RKO (cell line): ENCODE measurements at regions not wholly inside any gene's neighbourhood (a gene's known extent, or its start where the extent isn't known, plus 50 kb on each side); places are given as distances from the start of the nearest gene placed in this dataset.

Source experiments
- DNase-seq: peaks from one replicate; pipeline ENCODE4 v3.0.0-alpha.2; 2016; ENCODE audit warnings: low spot score

GRCh38 chr16:63361032-63361624 is 1324.9 kb upstream of the CDH8 start:
- peak; percentile 63 for DNase-seq

GRCh38 chr16:63349961-63350360 is 1313.7 kb upstream of the CDH8 start:
- DNase-seq = no peak

- no peak for DNase-seq
Measured at GRCh38 chr16:63346000-63346399, 1309.8 kb upstream of the CDH8 start.

- no peak for DNase-seq
Measured at GRCh38 chr16:63337264-63337663, 1301.0 kb upstream of the CDH8 start.

GRCh38 chr16:63331111-63331510 is 1294.9 kb upstream of the CDH8 start:
- no peak for DNase-seq

GRCh38 chr16:63326736-63327339 is 1290.6 kb upstream of the CDH8 start:
- no peak for DNase-seq

- no peak for DNase-seq
Measured at GRCh38 chr16:63323722-63324705, 1287.8 kb upstream of the CDH8 start.

- peak; percentile 45 for DNase-seq
Measured at GRCh38 chr16:63323055-63323454, 1286.8 kb upstream of the CDH8 start.

GRCh38 chr16:63315229-63315628 is 1279.0 kb upstream of the CDH8 start:
- no peak for DNase-seq

- no peak for DNase-seq
Measured at GRCh38 chr16:63312346-63312745, 1276.1 kb upstream of the CDH8 start.

- no peak for DNase-seq
Measured at GRCh38 chr16:63311313-63311712, 1275.1 kb upstream of the CDH8 start.

GRCh38 chr16:63302811-63303210 is 1266.6 kb upstream of the CDH8 start:
- DNase-seq = no peak

GRCh38 chr16:63301349-63301748 is 1265.1 kb upstream of the CDH8 start:
- DNase-seq = no peak

- no peak for DNase-seq
Measured at GRCh38 chr16:63298993-63299392, 1262.8 kb upstream of the CDH8 start.

GRCh38 chr16:63292036-63292435 is 1255.8 kb upstream of the CDH8 start:
- no peak for DNase-seq

- DNase-seq = peak; percentile 54
Measured at GRCh38 chr16:63289834-63290460, 1253.7 kb upstream of the CDH8 start.

GRCh38 chr16:63287401-63287800 is 1251.2 kb upstream of the CDH8 start:
- DNase-seq = no peak

GRCh38 chr16:63283721-63284120 is 1247.5 kb upstream of the CDH8 start:
- DNase-seq = no peak

GRCh38 chr16:63244631-63245030 is 1208.4 kb upstream of the CDH8 start:
- DNase-seq = no peak

- no peak for DNase-seq
Measured at GRCh38 chr16:63241497-63242028, 1205.3 kb upstream of the CDH8 start.

- DNase-seq = no peak
Measured at GRCh38 chr16:63239065-63239570, 1202.9 kb upstream of the CDH8 start.

- no peak for DNase-seq
Measured at GRCh38 chr16:63230421-63231040, 1194.3 kb upstream of the CDH8 start.
